ENCODE measurements at regions not wholly inside any gene's neighbourhood (a gene's known extent, or its start where the extent isn't known, plus 50 kb on each side); places are given as distances from the start of the nearest gene placed in this dataset.

GRCh38 chr9:80964914-80965313, 724.4 kb downstream of the TLE1 start:
- POLR2A ChIA-PET (ENCODE audit: partially characterized antibody): no interaction called here
- no peak overlapping the region for H2BK15ac ChIP-seq (ENCODE audit: low read length)

More at GRCh38 chr9:80964914-80965313, 724.4 kb downstream of the TLE1 start:
- H3K36me3 ChIP-seq (ENCODE audit: control insufficient read depth in 2 of 4, insufficient read depth in 4 of 4, low read length in 3 of 4): no peaks in the 10 kb centered on the region
- H2BK5ac ChIP-seq (ENCODE audit: low read depth, low read length): no peak overlapping the region
- no peak overlapping the region for H3K4ac ChIP-seq (replicated peaks; ENCODE audit: insufficient read length, low read depth, low read length)
- no peak overlapping the region for H3K4me2 ChIP-seq (ENCODE audit: insufficient read depth in 1 of 2, low read depth in 2 of 2, low read length in 2 of 2)
- no peak overlapping the region for H2AFZ ChIP-seq (ENCODE audit: low read length)
- H3K14ac ChIP-seq (ENCODE audit: insufficient read length): no peak overlapping the region
- H3K9ac ChIP-seq (replicated peaks in 1 of 4; ENCODE audit: extremely low read depth in 1 of 4, low read depth in 3 of 4, low read length in 3 of 4): no peak overlapping the region
- no peak overlapping the region for H3K56ac ChIP-seq (replicated peaks; ENCODE audit: insufficient read length, low read depth, low read length)
- H2BK20ac ChIP-seq (ENCODE audit: low read length): no peak overlapping the region
- H2BK120ac ChIP-seq (replicated peaks; ENCODE audit: low read depth, low read length): no peak overlapping the region
- no peak overlapping the region for H3K27ac ChIP-seq (ENCODE audit: low read depth, low read length)
- no peak overlapping the region for H4K5ac ChIP-seq (ENCODE audit: insufficient read length, low read depth, low read length)
- H3K18ac ChIP-seq (ENCODE audit: extremely low read depth, low read length): no peak overlapping the region
- no peaks in the 10 kb centered on the region for H3K79me2 ChIP-seq (ENCODE audit: control insufficient read depth in 1 of 2, insufficient read depth in 2 of 2, low read length in 2 of 2)
- CTCF ChIA-PET (ENCODE audit: partially characterized antibody): interaction anchor here (0.8 kb wide), 2 partner anchors 15 to 36 kb away, joined by 3 read pairs; no protein-coding TSS in a partner anchor
- TF ChIP-seq CHD2 (IDR thresholded peaks at IDR 0.05; ENCODE audit: low read length): no peak
- TF ChIP-seq POLR2A (IDR thresholded peaks at IDR 0.05; ENCODE audit: control extremely low read depth in 1 of 2, low read depth in 2 of 2, low read length in 2 of 2): no peak
- no peak for TF ChIP-seq CHD1 (IDR thresholded peaks at IDR 0.05; ENCODE audit: low read depth, low read length)
- TF ChIP-seq HDAC6 (IDR thresholded peaks at IDR 0.05; ENCODE audit: low read depth, low read length): no peak
- TF ChIP-seq MAFK (IDR thresholded peaks at IDR 0.05; ENCODE audit: low read depth, low read length): no peak
- no peak for TF ChIP-seq BRCA1 (IDR thresholded peaks at IDR 0.05; ENCODE audit: low read depth, low read length)
- TF ChIP-seq RNF2 (IDR thresholded peaks at IDR 0.05; ENCODE audit: borderline replicate concordance, low read depth, low read length, missing control alignments, poor library complexity, severe bottlenecking): no peak
- no peak for TF ChIP-seq KDM4A (IDR thresholded peaks at IDR 0.05; ENCODE audit: low read depth, low read length, severe bottlenecking)
- no peaks in the 10 kb centered on the region for H3K27me3 ChIP-seq (replicated peaks in 1 of 4; ENCODE audit: control insufficient read depth in 3 of 4, extremely low read depth in 1 of 4, insufficient read depth in 3 of 4, low read length in 3 of 4)
- no peak overlapping the region for H4K91ac ChIP-seq (replicated peaks; ENCODE audit: insufficient read length, low read length)
- no peak overlapping the region for H2BK12ac ChIP-seq (ENCODE audit: low read depth, low read length)
- H3K4me3 ChIP-seq (ENCODE audit: extremely low read depth in 1 of 4, insufficient read depth in 2 of 4, low read depth in 3 of 4, low read length in 4 of 4): no peak overlapping the region
- H3K9me3 ChIP-seq (ENCODE audit: insufficient read depth in 2 of 2, low read depth in 1 of 2, low read length in 1 of 2): no peaks in the 10 kb centered on the region
- no peaks in the 10 kb centered on the region for H3K23me2 ChIP-seq (ENCODE audit: low read depth, low read length)
- H3K79me1 ChIP-seq (ENCODE audit: low read depth, low read length): no peaks in the 10 kb centered on the region
- H4K20me1 ChIP-seq (replicated peaks in 1 of 2; ENCODE audit: control insufficient read depth in 1 of 2, insufficient read depth in 2 of 2, low read length in 2 of 2): no peaks in the 10 kb centered on the region
- WGBS, 2 experiments (ENCODE audit: extremely low coverage in 1 of 2, insufficient coverage in 1 of 2, insufficient read length in 1 of 2, insufficient replicate concordance in 2 of 2, low coverage in 1 of 2, low lambda C conversion rate in 2 of 2, missing lambda C conversion rate in 1 of 2): 97% methylated on average over 2 of the region's 2 CpGs; no CpG with 5 or more reads in 1 of the 2 experiments
- no peak overlapping the region for H3K23ac ChIP-seq (ENCODE audit: insufficient read length)
- no peak for DNase-seq (ENCODE audit: low read depth in 1 of 2, low spot score in 2 of 2)
- H2AK5ac ChIP-seq (ENCODE audit: low read depth, low read length): no peak overlapping the region
- H4K8ac ChIP-seq (ENCODE audit: extremely low read depth, insufficient read depth, low read length): no peak overlapping the region
- FAIRE-seq: no peak
- H3K4me1 ChIP-seq (replicated peaks in 1 of 4; ENCODE audit: control insufficient read depth in 3 of 4, insufficient read depth in 4 of 4, low read length in 3 of 4): no peaks in the 10 kb centered on the region
